PFSK-1 (cell line): ENCODE measurements at regions not wholly inside any gene's neighbourhood (a gene's known extent, or its start where the extent isn't known, plus 50 kb on each side); places are given as distances from the start of the nearest gene placed in this dataset.

ENCODE experiments used
- POLR2AphosphoS5 ChIP-seq: IDR thresholded peaks from 2 replicates; pipeline ENCODE4 v1.6.1; 2012; ENCODE audit warnings: low read depth, mild to moderate bottlenecking, control low read depth, low read length, moderate library complexity
- REST ChIP-seq, 2 experiments: IDR thresholded peaks; 2 replicates each; pipeline versions ENCODE4 v1.6.1 to v1.8.0; 2011 to 2012; ENCODE audit warnings: low read depth in 2 of 2, low read length in 2 of 2, control low read depth in 1 of 2, inconsistent platforms in 1 of 2, mild to moderate bottlenecking in 1 of 2, moderate library complexity in 1 of 2; ENCODE audit not compliant: insufficient read depth in 1 of 2
- TAF1 ChIP-seq: IDR thresholded peaks from 2 replicates; pipeline ENCODE4 v1.6.1; 2012; ENCODE audit warnings: low read length, control low read depth, borderline replicate concordance; ENCODE audit not compliant: insufficient read depth

- TF ChIP-seq REST (IDR thresholded peaks at IDR 0.05; ENCODE audit: insufficient read depth in 1 of 2, low read depth in 2 of 2, low read length in 2 of 2) (no peak), POLR2AphosphoS5 (no peak), TAF1 (no peak)
Observed at GRCh38 chr5:2134543-2135292, 252.0 kb upstream of the IRX4 start.
